ENCODE measurements at regions not wholly inside any gene's neighbourhood (a gene's known extent, or its start where the extent isn't known, plus 50 kb on each side); places are given as distances from the start of the nearest gene placed in this dataset.

DNA sequence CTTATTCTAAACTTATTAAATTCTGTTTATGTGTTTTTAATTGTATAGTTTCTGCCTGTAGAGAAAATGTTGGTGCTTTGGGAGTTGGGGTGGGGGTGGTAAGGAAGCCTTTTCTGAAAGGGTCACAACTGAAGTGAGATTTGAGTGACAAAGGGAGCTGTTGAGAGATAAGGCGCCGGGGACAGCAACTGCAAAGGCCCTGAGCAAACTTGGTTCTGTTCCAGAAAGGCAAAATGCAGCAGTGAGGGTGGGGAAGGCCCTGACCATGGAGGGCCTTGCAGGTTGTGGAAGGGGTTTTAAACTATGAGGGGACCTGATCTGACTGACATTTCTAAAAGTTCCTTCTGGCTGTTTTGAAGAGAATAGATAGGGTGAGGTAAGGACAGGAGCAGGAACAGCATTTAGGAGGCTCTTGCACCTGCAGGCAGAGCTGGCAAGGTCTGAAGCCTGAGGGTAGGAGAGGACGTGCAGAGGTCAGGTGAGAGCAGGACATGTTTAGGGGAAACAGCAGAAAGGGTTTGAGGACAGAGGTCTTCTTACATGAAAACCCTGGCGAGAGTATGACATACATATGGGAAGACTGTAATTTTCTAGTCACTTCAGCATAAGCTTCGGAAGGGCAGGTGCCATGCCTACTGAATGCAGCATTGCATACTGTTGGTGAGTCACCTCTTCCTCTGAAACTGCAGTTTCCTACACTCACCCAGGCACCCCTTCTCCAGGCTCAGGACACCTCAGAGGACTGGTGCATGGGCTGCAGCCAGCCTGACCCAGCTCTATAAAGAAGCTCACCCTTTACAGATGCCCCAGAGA, 190.7 kb downstream of the SNX19 start:
- H3K27ac ChIP-seq (replicated peaks): no peak overlapping the region
- no peaks in the 10 kb centered on the region for H3K27me3 ChIP-seq (ENCODE audit: insufficient read depth, poor library complexity, severe bottlenecking)
- H3K4me3 ChIP-seq (replicated peaks; ENCODE audit: insufficient read depth, low read length): no peak overlapping the region
- DNase-seq (ENCODE audit: low read depth in 1 of 2, low spot score in 1 of 2): no peak
- TF ChIP-seq SPI1 (IDR thresholded peaks at IDR 0.05; ENCODE audit: borderline replicate concordance, low read depth): no peak
- TF ChIP-seq GABPA (IDR thresholded peaks at IDR 0.05; ENCODE audit: low read depth): no peak

DNA sequence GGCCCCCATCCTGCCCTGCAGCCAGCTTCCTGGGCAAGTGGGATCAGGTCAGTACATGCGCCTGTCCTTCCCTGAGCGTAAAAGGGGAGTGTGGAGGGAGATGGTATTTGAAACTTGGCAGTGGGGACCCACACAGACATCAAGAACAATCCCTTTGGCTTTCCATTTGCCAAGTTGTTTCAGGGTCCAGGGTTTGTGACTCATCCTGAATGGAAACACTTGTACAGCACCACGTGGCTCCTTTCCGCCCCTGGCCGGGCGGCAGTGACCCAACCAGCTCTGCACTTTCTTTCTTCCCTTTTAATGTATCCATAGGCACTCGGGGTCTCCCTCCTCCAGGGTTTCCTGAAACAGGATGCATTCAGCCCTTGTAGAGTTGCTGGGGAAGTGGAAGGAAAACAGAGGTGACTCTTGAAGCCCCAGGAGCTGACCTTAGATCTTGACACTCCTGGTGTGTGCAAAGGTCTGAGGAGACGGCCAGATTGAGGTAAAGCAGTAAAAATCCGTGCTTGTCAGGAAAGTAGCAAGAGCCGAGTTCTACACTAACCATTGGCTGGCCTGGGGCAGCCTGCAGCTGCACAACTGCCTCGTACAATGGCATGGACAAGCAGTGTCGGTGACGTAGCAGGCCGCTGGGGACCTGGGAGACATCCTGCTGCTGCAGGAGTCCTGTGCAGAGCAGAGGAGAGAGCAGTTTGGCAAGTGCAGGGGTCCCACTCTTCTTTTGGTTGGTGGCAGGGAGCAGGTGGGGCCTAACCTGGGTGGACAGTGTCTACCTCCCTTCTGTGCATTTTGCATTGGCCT, 189.8 kb downstream of the SNX19 start:
- H3K27ac ChIP-seq (replicated peaks): no peak overlapping the region
- no peak overlapping the region for H3K4me3 ChIP-seq (replicated peaks; ENCODE audit: insufficient read depth, low read length)
- TF ChIP-seq GABPA (IDR thresholded peaks at IDR 0.05; ENCODE audit: low read depth): no peak
- TF ChIP-seq POLR2AphosphoS5 (IDR thresholded peaks at IDR 0.05; ENCODE audit: low read depth): no peak
- H3K27me3 ChIP-seq (ENCODE audit: insufficient read depth, poor library complexity, severe bottlenecking): no peaks in the 10 kb centered on the region
- no peak for DNase-seq (ENCODE audit: low read depth in 1 of 2, low spot score in 1 of 2)

DNA sequence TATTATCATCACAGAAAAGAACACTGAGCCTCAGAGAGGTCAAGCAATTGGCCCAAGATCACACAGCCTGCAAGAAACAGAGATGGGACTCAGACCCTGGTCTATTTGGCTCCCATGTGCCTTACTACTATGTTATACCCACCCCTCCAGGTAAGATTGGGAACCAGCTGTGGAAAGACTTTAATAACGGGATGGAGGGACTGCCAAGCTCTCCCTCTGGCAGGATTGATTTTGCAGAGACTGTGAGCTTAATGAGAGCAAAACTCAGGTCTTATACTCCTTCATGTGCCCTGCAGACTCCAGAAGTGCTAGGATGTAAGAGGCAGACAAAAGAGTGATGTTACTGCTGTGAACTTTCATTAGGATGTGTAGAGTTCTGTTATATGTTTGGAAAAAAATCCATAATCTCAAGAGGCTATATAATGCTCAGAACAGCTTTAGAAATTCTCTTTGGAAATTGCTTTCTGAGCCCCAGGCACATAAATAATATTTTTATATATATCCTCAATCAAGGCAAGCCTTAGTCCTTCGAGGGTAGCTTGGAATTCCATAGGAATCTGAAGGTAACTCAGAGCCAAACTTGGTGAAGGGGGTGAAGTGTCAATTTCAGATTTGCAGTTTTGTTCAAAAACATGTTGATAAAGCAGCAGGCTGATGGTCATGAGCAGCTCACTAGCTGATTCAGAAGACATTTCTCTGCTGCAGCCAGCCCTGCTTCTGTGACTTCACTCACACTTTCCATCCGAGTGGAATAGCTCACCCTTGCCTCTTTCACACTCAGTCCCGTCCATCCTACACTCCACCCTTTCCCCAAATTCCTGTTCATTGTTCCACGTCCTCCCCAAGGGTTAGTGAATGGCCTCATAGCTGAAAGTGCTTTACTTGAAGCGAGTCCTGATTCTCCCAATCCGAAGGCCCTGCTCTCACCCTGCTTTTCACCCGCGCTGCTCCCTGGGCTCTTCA, 188.8 kb downstream of the SNX19 start:
- no peak overlapping the region for H3K27ac ChIP-seq (replicated peaks)
- H3K4me3 ChIP-seq (replicated peaks; ENCODE audit: insufficient read depth, low read length): no peak overlapping the region
- no peaks in the 10 kb centered on the region for H3K27me3 ChIP-seq (ENCODE audit: insufficient read depth, poor library complexity, severe bottlenecking)
- TF ChIP-seq GABPA (IDR thresholded peaks at IDR 0.05; ENCODE audit: low read depth) (no peak), POLR2AphosphoS5 (IDR thresholded peaks at IDR 0.05; ENCODE audit: low read depth) (no peak), REST (IDR thresholded peaks at IDR 0.05; ENCODE audit: insufficient replicate concordance, low read depth) (no peak), CTCF (IDR thresholded peaks at IDR 0.05; ENCODE audit: insufficient read depth, low read length) (no peak), SPI1 (IDR thresholded peaks at IDR 0.05; ENCODE audit: borderline replicate concordance, low read depth) (no peak)
- DNase-seq (ENCODE audit: low read depth in 1 of 2, low spot score in 1 of 2): no peak

- H3K27me3 ChIP-seq (ENCODE audit: insufficient read depth, poor library complexity, severe bottlenecking): no peaks in the 10 kb centered on the region
- TF ChIP-seq SPI1 (IDR thresholded peaks at IDR 0.05; ENCODE audit: borderline replicate concordance, low read depth) (no peak), CTCF (IDR thresholded peaks at IDR 0.05; ENCODE audit: insufficient read depth, low read length) (no peak), POLR2AphosphoS5 (IDR thresholded peaks at IDR 0.05; ENCODE audit: low read depth) (no peak), GABPA (IDR thresholded peaks at IDR 0.05; ENCODE audit: low read depth) (no peak), REST (IDR thresholded peaks at IDR 0.05; ENCODE audit: insufficient replicate concordance, low read depth) (no peak)
- no peak for DNase-seq (ENCODE audit: low read depth in 1 of 2, low spot score in 1 of 2)
- no peak overlapping the region for H3K4me3 ChIP-seq (replicated peaks; ENCODE audit: insufficient read depth, low read length)
- no peak overlapping the region for H3K27ac ChIP-seq (replicated peaks)
Measured at GRCh38 chr11:130728185-130729180, 187.8 kb downstream of the SNX19 start.
